ENCODE measurements at regions not wholly inside any gene's neighbourhood (a gene's known extent, or its start where the extent isn't known, plus 50 kb on each side); places are given as distances from the start of the nearest gene placed in this dataset.

DNA sequence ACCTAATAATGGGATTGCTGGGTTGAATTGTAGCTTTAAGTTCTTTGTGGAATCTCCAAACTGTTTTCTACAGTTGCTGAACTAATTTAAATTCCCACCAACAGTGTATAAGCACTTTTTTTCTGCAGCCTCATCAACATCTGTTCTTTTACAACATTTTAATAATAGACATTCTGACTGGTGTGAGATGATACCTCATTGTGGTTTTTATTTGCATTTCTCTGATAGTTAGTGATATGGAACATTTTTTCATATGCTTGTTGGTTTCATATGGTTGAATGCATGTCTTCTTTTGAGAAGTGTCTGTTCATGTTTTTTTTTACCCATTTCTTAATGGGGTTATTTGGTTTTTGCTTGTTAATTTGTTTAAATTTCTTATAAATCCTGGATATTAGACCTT is 1718.9 kb downstream of the C4orf33 start:
- Histone ChIP-seq H3K27ac (no peak overlapping the region), H3K9ac (ENCODE audit: insufficient read length) (no peak overlapping the region)
- TF ChIP-seq POLR2AphosphoS5 (IDR thresholded peaks at IDR 0.05; ENCODE audit: borderline replicate concordance, low read depth, low read length) (no peak), EZH2 (IDR thresholded peaks at IDR 0.05) (no peak), FOXP2 (optimal IDR thresholded peaks at IDR 0.05; ENCODE audit: control extremely low read depth, extremely low read length, insufficient read depth) (no peak)

DNA sequence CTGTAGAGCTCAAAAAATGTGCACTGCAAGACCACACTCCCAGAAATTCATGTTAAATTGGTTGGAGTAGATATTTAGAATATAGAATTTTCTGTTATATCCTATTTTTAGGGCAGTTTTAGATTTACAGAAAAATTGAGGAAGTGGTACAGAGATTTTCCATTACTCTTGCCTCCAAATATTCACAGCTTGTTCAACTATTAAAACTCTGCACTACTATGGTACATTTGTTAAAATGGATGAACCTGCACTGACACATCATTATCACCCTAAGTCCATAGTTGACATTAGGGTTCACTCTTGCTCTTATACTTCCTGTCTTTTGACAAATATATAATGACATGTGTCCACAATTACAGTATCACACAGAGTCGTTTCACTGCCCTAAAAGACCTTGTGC is 1724.5 kb downstream of the C4orf33 start:
- H3K9me3 ChIP-seq (ENCODE audit: low read depth, low read length) = no peaks in the 10 kb centered on the region
- TF ChIP-seq POLR2AphosphoS5 (IDR thresholded peaks at IDR 0.05; ENCODE audit: borderline replicate concordance, low read depth, low read length) (no peak), EZH2 (IDR thresholded peaks at IDR 0.05) (no peak), FOXP2 (optimal IDR thresholded peaks at IDR 0.05; ENCODE audit: control extremely low read depth, extremely low read length, insufficient read depth) (no peak)
- H3K4me3 ChIP-seq = no peak overlapping the region
- H3K36me3 ChIP-seq (ENCODE audit: insufficient read depth, low read length) = no peaks in the 10 kb centered on the region
- H3K27ac ChIP-seq = no peak overlapping the region
- no peak overlapping the region for H3K9ac ChIP-seq (ENCODE audit: insufficient read length)
- DNase-seq (ENCODE audit: low read depth, low spot score) = no peak

More for the DNA sequence above, 1718.9 kb downstream of the C4orf33 start:
- DNase-seq (ENCODE audit: low read depth, low spot score) = no peak
- H3K9me3 ChIP-seq (ENCODE audit: low read depth, low read length) = no peaks in the 10 kb centered on the region
- H3K36me3 ChIP-seq (ENCODE audit: insufficient read depth, low read length) = no peaks in the 10 kb centered on the region
- H3K4me3 ChIP-seq = no peak overlapping the region

DNA sequence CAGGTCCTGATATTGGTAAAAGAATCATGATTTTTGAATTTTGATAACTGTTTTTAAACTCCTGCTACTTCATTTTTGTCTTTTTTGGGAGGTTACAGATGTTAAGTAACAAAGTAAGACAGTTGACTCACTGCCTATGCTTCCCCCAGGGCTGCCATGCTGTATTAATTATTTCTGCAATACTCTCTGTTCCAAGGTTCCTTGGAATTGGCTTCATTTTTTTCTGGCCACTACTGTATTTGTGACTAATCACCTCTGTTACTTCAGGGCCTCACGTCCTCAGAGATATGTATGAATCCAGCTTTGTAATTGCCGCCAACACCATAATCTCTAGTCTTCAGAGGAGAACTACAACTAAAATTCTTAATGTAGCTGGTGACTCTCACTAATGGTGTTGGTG is 1729.3 kb downstream of the C4orf33 start:
- TF ChIP-seq EZH2 (IDR thresholded peaks at IDR 0.05) = no peak
- TF ChIP-seq POLR2AphosphoS5 (IDR thresholded peaks at IDR 0.05; ENCODE audit: borderline replicate concordance, low read depth, low read length) = no peak
- no peak for TF ChIP-seq FOXP2 (optimal IDR thresholded peaks at IDR 0.05; ENCODE audit: control extremely low read depth, extremely low read length, insufficient read depth)
- no peaks in the 10 kb centered on the region for H3K36me3 ChIP-seq (ENCODE audit: insufficient read depth, low read length)
- no peak overlapping the region for H3K9ac ChIP-seq (ENCODE audit: insufficient read length)
- no peaks in the 10 kb centered on the region for H3K9me3 ChIP-seq (ENCODE audit: low read depth, low read length)
- no peak overlapping the region for H3K27ac ChIP-seq
- H3K4me3 ChIP-seq = no peak overlapping the region
- no peak for DNase-seq (ENCODE audit: low read depth, low spot score)

- no peak for TF ChIP-seq FOXP2 (optimal IDR thresholded peaks at IDR 0.05; ENCODE audit: control extremely low read depth, extremely low read length, insufficient read depth)
- no peak for TF ChIP-seq POLR2AphosphoS5 (IDR thresholded peaks at IDR 0.05; ENCODE audit: borderline replicate concordance, low read depth, low read length)
- no peak for TF ChIP-seq EZH2 (IDR thresholded peaks at IDR 0.05)
- H3K36me3 ChIP-seq (ENCODE audit: insufficient read depth, low read length) = no peaks in the 10 kb centered on the region
- H3K4me3 ChIP-seq = no peak overlapping the region
- no peak overlapping the region for H3K27ac ChIP-seq
- no peaks in the 10 kb centered on the region for H3K9me3 ChIP-seq (ENCODE audit: low read depth, low read length)
- no peak for DNase-seq (ENCODE audit: low read depth, low spot score)
- no peak overlapping the region for H3K9ac ChIP-seq (ENCODE audit: insufficient read length)
These were observed 1754.1 kb downstream of the C4orf33 start for GRCh38 chr4:130850019-130850524.

DNA sequence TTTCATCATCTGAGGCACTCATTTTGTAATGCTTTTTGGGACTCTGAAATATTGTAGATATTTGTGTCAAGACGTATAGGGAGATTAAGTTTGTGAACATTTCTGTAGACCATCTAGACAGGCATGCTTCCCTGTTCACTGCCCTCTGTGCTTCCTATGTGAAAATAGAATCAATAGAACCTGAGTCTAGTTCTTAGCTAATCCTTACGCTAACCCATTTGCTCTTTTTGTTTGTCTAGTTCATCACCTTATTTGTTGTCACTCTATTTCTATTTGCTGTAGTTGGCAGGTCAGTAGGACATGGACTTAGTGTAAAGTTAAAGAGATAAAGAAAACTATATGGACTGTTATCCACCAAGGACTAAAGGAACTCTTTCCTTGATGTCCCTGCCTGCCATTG is 1755.2 kb downstream of the C4orf33 start:
- Histone ChIP-seq H3K36me3 (ENCODE audit: insufficient read depth, low read length) (no peaks in the 10 kb centered on the region), H3K4me3 (no peak overlapping the region), H3K9ac (ENCODE audit: insufficient read length) (no peak overlapping the region), H3K9me3 (ENCODE audit: low read depth, low read length) (no peaks in the 10 kb centered on the region), H3K27ac (no peak overlapping the region)
- DNase-seq (ENCODE audit: low read depth, low spot score) = no peak
- TF ChIP-seq FOXP2 (optimal IDR thresholded peaks at IDR 0.05; ENCODE audit: control extremely low read depth, extremely low read length, insufficient read depth) = no peak
- TF ChIP-seq EZH2 (IDR thresholded peaks at IDR 0.05) = no peak

DNA sequence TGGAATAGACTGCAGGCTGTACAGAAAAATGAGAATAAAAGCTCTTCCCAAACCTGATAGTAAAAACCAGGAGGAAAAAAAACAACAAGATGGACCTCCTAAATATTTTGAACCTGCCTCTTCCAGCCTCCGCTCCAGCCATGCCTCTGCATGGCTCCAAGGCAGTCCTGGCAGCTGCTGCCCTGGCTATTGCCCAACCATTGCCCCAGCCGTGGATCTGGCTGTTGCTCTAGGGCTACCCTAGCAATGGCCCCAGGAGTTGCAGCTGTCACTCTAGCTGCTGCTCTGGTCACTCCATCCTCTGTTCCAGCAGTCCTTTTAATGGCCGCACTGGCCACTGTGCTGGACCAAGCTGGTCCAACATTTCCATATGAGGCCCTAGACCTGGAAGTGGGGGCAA is 1756.0 kb downstream of the C4orf33 start:
- no peak overlapping the region for H3K27ac ChIP-seq
- no peak overlapping the region for H3K9ac ChIP-seq (ENCODE audit: insufficient read length)
- no peaks in the 10 kb centered on the region for H3K9me3 ChIP-seq (ENCODE audit: low read depth, low read length)
- H3K36me3 ChIP-seq (ENCODE audit: insufficient read depth, low read length) = no peaks in the 10 kb centered on the region
- DNase-seq (ENCODE audit: low read depth, low spot score) = no peak
- no peak overlapping the region for H3K4me3 ChIP-seq
- TF ChIP-seq EZH2 (IDR thresholded peaks at IDR 0.05) (no peak), FOXP2 (optimal IDR thresholded peaks at IDR 0.05; ENCODE audit: control extremely low read depth, extremely low read length, insufficient read depth) (no peak), POLR2AphosphoS5 (IDR thresholded peaks at IDR 0.05; ENCODE audit: borderline replicate concordance, low read depth, low read length) (no peak)

- no peaks in the 10 kb centered on the region for H3K9me3 ChIP-seq (ENCODE audit: low read depth, low read length)
- H3K36me3 ChIP-seq (ENCODE audit: insufficient read depth, low read length) = no peaks in the 10 kb centered on the region
- no peak for DNase-seq (ENCODE audit: low read depth, low spot score)
- H3K27ac ChIP-seq = no peak overlapping the region
- H3K9ac ChIP-seq (ENCODE audit: insufficient read length) = no peak overlapping the region
- TF ChIP-seq FOXP2 (optimal IDR thresholded peaks at IDR 0.05; ENCODE audit: control extremely low read depth, extremely low read length, insufficient read depth) (no peak), EZH2 (IDR thresholded peaks at IDR 0.05) (no peak), POLR2AphosphoS5 (IDR thresholded peaks at IDR 0.05; ENCODE audit: borderline replicate concordance, low read depth, low read length) (no peak)
- H3K4me3 ChIP-seq = no peak overlapping the region
These were observed 1759.6 kb downstream of the C4orf33 start for GRCh38 chr4:130855533-130855932.

GRCh38 chr4:130859991-130860390 is 1764.0 kb downstream of the C4orf33 start:
- Histone ChIP-seq H3K36me3 (ENCODE audit: insufficient read depth, low read length) (no peaks in the 10 kb centered on the region), H3K4me3 (no peak overlapping the region), H3K27ac (no peak overlapping the region), H3K9me3 (ENCODE audit: low read depth, low read length) (no peaks in the 10 kb centered on the region), H3K9ac (ENCODE audit: insufficient read length) (no peak overlapping the region)
- DNase-seq (ENCODE audit: low read depth, low spot score) = no peak
- TF ChIP-seq FOXP2 (optimal IDR thresholded peaks at IDR 0.05; ENCODE audit: control extremely low read depth, extremely low read length, insufficient read depth) = no peak

- TF ChIP-seq POLR2AphosphoS5 (IDR thresholded peaks at IDR 0.05; ENCODE audit: borderline replicate concordance, low read depth, low read length) = no peak
- no peak for TF ChIP-seq FOXP2 (optimal IDR thresholded peaks at IDR 0.05; ENCODE audit: control extremely low read depth, extremely low read length, insufficient read depth)
- TF ChIP-seq EZH2 (IDR thresholded peaks at IDR 0.05) = no peak
- Histone ChIP-seq H3K27ac (no peak overlapping the region), H3K9me3 (ENCODE audit: low read depth, low read length) (no peaks in the 10 kb centered on the region), H3K4me3 (no peak overlapping the region), H3K9ac (ENCODE audit: insufficient read length) (no peak overlapping the region), H3K36me3 (ENCODE audit: insufficient read depth, low read length) (no peaks in the 10 kb centered on the region)
- DNase-seq (ENCODE audit: low read depth, low spot score) = no peak
These were observed 1801.0 kb downstream of the C4orf33 start for GRCh38 chr4:130896920-130897319.

Data from SK-N-MC (cell line).